ENCODE measurements at regions not wholly inside any gene's neighbourhood (a gene's known extent, or its start where the extent isn't known, plus 50 kb on each side); places are given as distances from the start of the nearest gene placed in this dataset.

GRCh38 chr7:155963356-155963755 is 151.1 kb upstream of the SHH start:
- Histone ChIP-seq H3K9me3 (no peaks in the 10 kb centered on the region), H3K4me3 (no peak overlapping the region), H3K36me3 (no peaks in the 10 kb centered on the region), H3K4me1 (no peaks in the 10 kb centered on the region), H3K27ac (no peak overlapping the region), H3K27me3 (peaks cover 0 to 10% of the 10 kb centered on the region in 2 donors)
- no peak for ATAC-seq
- TF ChIP-seq, protein P1, sequence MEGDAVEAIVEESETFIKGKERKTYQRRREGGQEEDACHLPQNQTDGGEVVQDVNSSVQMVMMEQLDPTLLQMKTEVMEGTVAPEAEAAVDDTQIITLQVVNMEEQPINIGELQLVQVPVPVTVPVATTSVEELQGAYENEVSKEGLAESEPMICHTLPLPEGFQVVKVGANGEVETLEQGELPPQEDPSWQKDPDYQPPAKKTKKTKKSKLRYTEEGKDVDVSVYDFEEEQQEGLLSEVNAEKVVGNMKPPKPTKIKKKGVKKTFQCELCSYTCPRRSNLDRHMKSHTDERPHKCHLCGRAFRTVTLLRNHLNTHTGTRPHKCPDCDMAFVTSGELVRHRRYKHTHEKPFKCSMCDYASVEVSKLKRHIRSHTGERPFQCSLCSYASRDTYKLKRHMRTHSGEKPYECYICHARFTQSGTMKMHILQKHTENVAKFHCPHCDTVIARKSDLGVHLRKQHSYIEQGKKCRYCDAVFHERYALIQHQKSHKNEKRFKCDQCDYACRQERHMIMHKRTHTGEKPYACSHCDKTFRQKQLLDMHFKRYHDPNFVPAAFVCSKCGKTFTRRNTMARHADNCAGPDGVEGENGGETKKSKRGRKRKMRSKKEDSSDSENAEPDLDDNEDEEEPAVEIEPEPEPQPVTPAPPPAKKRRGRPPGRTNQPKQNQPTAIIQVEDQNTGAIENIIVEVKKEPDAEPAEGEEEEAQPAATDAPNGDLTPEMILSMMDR (IDR thresholded peaks at IDR 0.05): no peak
- DNase-seq: peak in 1 of 4 donors; percentile 47
- intact Hi-C loops (cut with DNase I): no loop called here

DNA sequence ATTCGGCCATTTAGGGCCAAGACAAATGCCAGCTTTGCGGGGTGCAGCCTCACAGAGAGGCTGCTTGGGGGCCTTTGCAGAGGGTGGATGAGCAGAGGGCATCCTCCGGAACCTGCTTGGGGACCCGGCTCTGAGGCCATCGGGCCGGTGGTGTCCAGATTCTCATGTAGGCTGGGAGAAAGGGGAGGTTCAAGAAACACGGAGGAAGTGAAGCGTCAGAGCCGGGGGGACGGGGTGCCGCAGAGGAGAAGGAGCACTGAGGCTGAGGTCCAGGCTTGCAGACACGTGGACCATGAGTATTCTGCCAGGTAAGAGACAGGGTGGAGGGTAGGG is 150.7 kb upstream of the SHH start:
- Histone ChIP-seq H3K4me1 (no peaks in the 10 kb centered on the region), H3K27me3 (peaks cover 0 to 10% of the 10 kb centered on the region in 2 donors), H3K27ac (no peak overlapping the region), H3K9me3 (no peaks in the 10 kb centered on the region), H3K4me3 (no peak overlapping the region), H3K36me3 (no peaks in the 10 kb centered on the region)
- ATAC-seq (no peak), DNase-seq (peak in 1 of 4 donors; percentile 76)
- intact Hi-C loops (cut with DNase I): no loop called here
- TF ChIP-seq, protein P1 (IDR thresholded peaks at IDR 0.05): no peak

- no peaks in the 10 kb centered on the region for H3K4me1 ChIP-seq
- H3K36me3 ChIP-seq: no peaks in the 10 kb centered on the region
- peaks cover 0 to 10% of the 10 kb centered on the region in 2 donors for H3K27me3 ChIP-seq
- ATAC-seq (peak; percentile 41), DNase-seq (no peak)
- intact Hi-C loops (cut with DNase I): no loop called here
- no peak overlapping the region for H3K4me3 ChIP-seq
- TF ChIP-seq, protein P1 (IDR thresholded peaks at IDR 0.05): no peak
- H3K27ac ChIP-seq: peak overlapping the region in 1 of 2 donors; percentile 0
- no peaks in the 10 kb centered on the region for H3K9me3 ChIP-seq
These were observed 150.1 kb upstream of the SHH start for GRCh38 chr7:155962191-155962967.

- H3K36me3 ChIP-seq: no peaks in the 10 kb centered on the region
- DNase-seq (peak in 3 of 4 donors; percentile 8 to 80 (median 44)), ATAC-seq (peak; percentile 83)
- H3K4me3 ChIP-seq: no peak overlapping the region
- H3K4me1 ChIP-seq: no peaks in the 10 kb centered on the region
- H3K9me3 ChIP-seq: no peaks in the 10 kb centered on the region
- peak overlapping the region in 1 of 2 donors; percentile 0 for H3K27ac ChIP-seq
- intact Hi-C loops (cut with DNase I): no loop called here
- peaks cover 0 to 10% of the 10 kb centered on the region in 2 donors for H3K27me3 ChIP-seq
- TF ChIP-seq, protein P1 (IDR thresholded peaks at IDR 0.05): no peak
These were observed 149.3 kb upstream of the SHH start for GRCh38 chr7:155961241-155962190.

- Histone ChIP-seq H3K36me3 (no peaks in the 10 kb centered on the region), H3K27me3 (peaks cover 0 to 10% of the 10 kb centered on the region in 2 donors), H3K4me3 (no peak overlapping the region), H3K4me1 (no peaks in the 10 kb centered on the region), H3K9me3 (no peaks in the 10 kb centered on the region), H3K27ac (no peak overlapping the region)
- DNase-seq: no peak
- TF ChIP-seq, protein P1 (IDR thresholded peaks at IDR 0.05): no peak
- intact Hi-C loops (cut with DNase I): no loop called here
- ATAC-seq: no peak
These were observed 147.6 kb upstream of the SHH start for GRCh38 chr7:155959894-155960293.

Data from left lung (tissue), 4 donors.